WERI-Rb-1 (cell line): ENCODE measurements at regions not wholly inside any gene's neighbourhood (a gene's known extent, or its start where the extent isn't known, plus 50 kb on each side); places are given as distances from the start of the nearest gene placed in this dataset.

Source experiments
- DNase-seq: peaks from one replicate; pipeline ENCODE4 v3.0.0-alpha.2; 2020
- H3K27ac ChIP-seq: fragments of 250-450 bp; sonication (Bioruptor Pico); 2 replicates; pipeline ENCODE4 v1.5.1; 2020; ENCODE audit warnings: mild to moderate bottlenecking, moderate library complexity
- H3K27me3 ChIP-seq: fragments of 250-450 bp; sonication (Bioruptor Pico); 2 replicates; pipeline ENCODE4 v1.5.1; 2021; ENCODE audit warnings: mild to moderate bottlenecking, low read depth, moderate library complexity; ENCODE audit not compliant: insufficient read depth, severe bottlenecking
- H3K36me3 ChIP-seq: fragments of 250-450 bp; sonication (Bioruptor Pico); 2 replicates; pipeline ENCODE4 v1.5.1; 2020; ENCODE audit warnings: mild to moderate bottlenecking, moderate library complexity
- H3K4me3 ChIP-seq: 2 replicates; pipeline ENCODE4 v1.5.1; 2011; ENCODE audit warnings: low read depth, mild to moderate bottlenecking, control low read depth, low read length
- H3K9me3 ChIP-seq: fragments of 250-450 bp; sonication (Bioruptor Pico); 2 replicates; pipeline ENCODE4 v1.5.1; 2021; ENCODE audit warnings: mild to moderate bottlenecking, moderate library complexity; ENCODE audit not compliant: severe bottlenecking
- CTCF ChIP-seq: IDR thresholded peaks from 2 replicates; pipeline ENCODE4 v1.5.1; 2011; ENCODE audit warnings: low read depth, mild to moderate bottlenecking, control low read depth, inconsistent platforms, low read length

- Histone ChIP-seq H3K36me3 (no peaks in the 10 kb centered on the region), H3K27me3 (peaks cover 39% of the 10 kb centered on the region), H3K27ac (no peak overlapping the region), H3K4me3 (no peak overlapping the region), H3K9me3 (no peaks in the 10 kb centered on the region)
- TF ChIP-seq CTCF: no peak
- no peak for DNase-seq
Observed at GRCh38 chr16:79498928-79499327, 101.6 kb downstream of the MAF start.

GRCh38 chr16:79497606-79498350 is 102.8 kb downstream of the MAF start:
- DNase-seq: no peak
- H3K36me3 ChIP-seq: no peaks in the 10 kb centered on the region
- no peaks in the 10 kb centered on the region for H3K9me3 ChIP-seq
- TF ChIP-seq CTCF: no peak
- no peak overlapping the region for H3K27ac ChIP-seq
- no peak overlapping the region for H3K4me3 ChIP-seq
- peaks cover 35% of the 10 kb centered on the region for H3K27me3 ChIP-seq

DNA sequence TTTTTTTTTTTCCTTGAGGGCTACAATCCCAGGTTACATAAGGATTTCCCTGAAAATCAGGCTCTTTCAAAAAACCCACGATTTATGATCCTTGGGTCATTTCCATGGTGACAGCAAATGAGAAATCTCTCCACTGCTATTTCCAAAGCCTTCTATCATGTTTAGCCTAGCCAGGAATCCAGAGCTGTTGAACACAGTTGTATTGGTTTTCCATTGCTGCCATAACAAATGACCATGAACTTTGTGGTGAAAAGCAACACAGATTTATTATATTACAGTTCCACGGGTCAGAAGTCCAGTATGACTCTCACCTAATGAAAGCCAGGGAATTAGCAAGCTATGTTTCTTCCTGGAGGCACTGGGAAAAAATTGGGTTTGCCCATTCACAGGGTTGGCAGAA is 106.6 kb downstream of the MAF start:
- no peak for TF ChIP-seq CTCF
- Histone ChIP-seq H3K4me3 (no peak overlapping the region), H3K27me3 (peaks cover 56% of the 10 kb centered on the region), H3K27ac (no peak overlapping the region), H3K9me3 (no peaks in the 10 kb centered on the region), H3K36me3 (no peaks in the 10 kb centered on the region)
- no peak for DNase-seq

DNA sequence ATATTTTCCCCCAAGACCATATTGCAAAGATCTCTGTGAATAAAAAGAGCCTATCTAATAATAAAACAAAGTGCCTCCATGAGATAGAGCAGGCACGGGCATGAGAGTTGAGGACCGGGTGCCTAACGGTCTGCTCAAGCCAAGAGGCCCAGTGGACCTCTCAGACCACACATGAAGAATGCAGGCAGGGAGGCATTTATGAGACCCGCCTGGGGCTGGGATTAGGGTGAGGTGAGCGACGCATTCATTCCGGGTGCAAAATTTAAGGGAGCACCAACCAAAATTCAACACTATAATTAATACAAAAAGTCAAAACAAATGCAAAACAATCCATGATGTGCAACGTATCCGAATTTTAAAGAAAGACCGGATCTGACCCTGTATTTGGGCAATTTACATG is 108.5 kb downstream of the MAF start:
- H3K4me3 ChIP-seq: no peak overlapping the region
- peaks cover 66% of the 10 kb centered on the region for H3K27me3 ChIP-seq
- H3K36me3 ChIP-seq: no peaks in the 10 kb centered on the region
- no peak for TF ChIP-seq CTCF
- no peaks in the 10 kb centered on the region for H3K9me3 ChIP-seq
- H3K27ac ChIP-seq: no peak overlapping the region
- DNase-seq: no peak

GRCh38 chr16:79485020-79485419 is 115.5 kb downstream of the MAF start:
- TF ChIP-seq CTCF: no peak
- Histone ChIP-seq H3K4me3 (no peak overlapping the region), H3K36me3 (no peaks in the 10 kb centered on the region), H3K27me3 (peaks cover 65% of the 10 kb centered on the region), H3K9me3 (no peaks in the 10 kb centered on the region), H3K27ac (no peak overlapping the region)
- DNase-seq: no peak

- DNase-seq: no peak
- Histone ChIP-seq H3K27ac (no peak overlapping the region), H3K4me3 (no peak overlapping the region), H3K36me3 (no peaks in the 10 kb centered on the region), H3K27me3 (peaks cover 63% of the 10 kb centered on the region), H3K9me3 (no peaks in the 10 kb centered on the region)
- TF ChIP-seq CTCF: no peak
Observed at GRCh38 chr16:79484237-79484636, 116.3 kb downstream of the MAF start.
